ENCODE measurements at regions not wholly inside any gene's neighbourhood (a gene's known extent, or its start where the extent isn't known, plus 50 kb on each side); places are given as distances from the start of the nearest gene placed in this dataset.

GRCh38 chr3:135622656-135623055 is 342.9 kb upstream of the PPP2R3A start:
- peaks cover 0 to 2% (median 0%) of the 10 kb centered on the region in 4 donors for H3K27me3 ChIP-seq (ENCODE audit: control insufficient read depth in 4 of 4, insufficient read depth in 4 of 4, low read length in 3 of 4)
- H3K9ac ChIP-seq (ENCODE audit: low read depth in 1 of 2, low read length in 2 of 2) = no peak overlapping the region
- no peak for DNase-seq (ENCODE audit: low spot score)
- no peaks in the 10 kb centered on the region for H3K4me1 ChIP-seq (ENCODE audit: control insufficient read depth in 4 of 4, insufficient read depth in 4 of 4, low read length in 3 of 4)
- no peaks in the 10 kb centered on the region for H3K36me3 ChIP-seq (ENCODE audit: control insufficient read depth in 4 of 4, insufficient read depth in 3 of 4, low read depth in 1 of 4, low read length in 3 of 4)
- no peaks in the 10 kb centered on the region for H3K9me3 ChIP-seq (ENCODE audit: control insufficient read depth in 4 of 4, low read length in 3 of 4)
- TF ChIP-seq CTCF (IDR thresholded peaks at IDR 0.05; ENCODE audit: low read depth, low read length, missing input control) = no peak
- no peak for TF ChIP-seq ZBTB33 (IDR thresholded peaks at IDR 0.05)
- TF ChIP-seq ATF3 (IDR thresholded peaks at IDR 0.05) = no peak
- TF ChIP-seq YY1 (IDR thresholded peaks at IDR 0.05) = no peak
- no peak for TF ChIP-seq SP1 (IDR thresholded peaks at IDR 0.05)
- TF ChIP-seq, protein P1, sequence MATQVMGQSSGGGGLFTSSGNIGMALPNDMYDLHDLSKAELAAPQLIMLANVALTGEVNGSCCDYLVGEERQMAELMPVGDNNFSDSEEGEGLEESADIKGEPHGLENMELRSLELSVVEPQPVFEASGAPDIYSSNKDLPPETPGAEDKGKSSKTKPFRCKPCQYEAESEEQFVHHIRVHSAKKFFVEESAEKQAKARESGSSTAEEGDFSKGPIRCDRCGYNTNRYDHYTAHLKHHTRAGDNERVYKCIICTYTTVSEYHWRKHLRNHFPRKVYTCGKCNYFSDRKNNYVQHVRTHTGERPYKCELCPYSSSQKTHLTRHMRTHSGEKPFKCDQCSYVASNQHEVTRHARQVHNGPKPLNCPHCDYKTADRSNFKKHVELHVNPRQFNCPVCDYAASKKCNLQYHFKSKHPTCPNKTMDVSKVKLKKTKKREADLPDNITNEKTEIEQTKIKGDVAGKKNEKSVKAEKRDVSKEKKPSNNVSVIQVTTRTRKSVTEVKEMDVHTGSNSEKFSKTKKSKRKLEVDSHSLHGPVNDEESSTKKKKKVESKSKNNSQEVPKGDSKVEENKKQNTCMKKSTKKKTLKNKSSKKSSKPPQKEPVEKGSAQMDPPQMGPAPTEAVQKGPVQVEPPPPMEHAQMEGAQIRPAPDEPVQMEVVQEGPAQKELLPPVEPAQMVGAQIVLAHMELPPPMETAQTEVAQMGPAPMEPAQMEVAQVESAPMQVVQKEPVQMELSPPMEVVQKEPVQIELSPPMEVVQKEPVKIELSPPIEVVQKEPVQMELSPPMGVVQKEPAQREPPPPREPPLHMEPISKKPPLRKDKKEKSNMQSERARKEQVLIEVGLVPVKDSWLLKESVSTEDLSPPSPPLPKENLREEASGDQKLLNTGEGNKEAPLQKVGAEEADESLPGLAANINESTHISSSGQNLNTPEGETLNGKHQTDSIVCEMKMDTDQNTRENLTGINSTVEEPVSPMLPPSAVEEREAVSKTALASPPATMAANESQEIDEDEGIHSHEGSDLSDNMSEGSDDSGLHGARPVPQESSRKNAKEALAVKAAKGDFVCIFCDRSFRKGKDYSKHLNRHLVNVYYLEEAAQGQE (IDR thresholded peaks at IDR 0.05) = no peak
- no peak for TF ChIP-seq EGR1 (IDR thresholded peaks at IDR 0.05; ENCODE audit: low read depth in 2 of 2)
- H3K4me3 ChIP-seq (ENCODE audit: low read depth in 1 of 3, low read length in 3 of 3) = no peak overlapping the region
- H3K27ac ChIP-seq (ENCODE audit: low read depth in 1 of 2, low read length in 2 of 2) = no peak overlapping the region

- no peak overlapping the region for H3K27ac ChIP-seq (ENCODE audit: low read depth in 1 of 2, low read length in 2 of 2)
- no peaks in the 10 kb centered on the region for H3K36me3 ChIP-seq (ENCODE audit: control insufficient read depth in 4 of 4, insufficient read depth in 3 of 4, low read depth in 1 of 4, low read length in 3 of 4)
- H3K9me3 ChIP-seq (ENCODE audit: control insufficient read depth in 4 of 4, low read length in 3 of 4) = no peaks in the 10 kb centered on the region
- H3K27me3 ChIP-seq (ENCODE audit: control insufficient read depth in 4 of 4, insufficient read depth in 4 of 4, low read length in 3 of 4) = peaks cover 0 to 2% (median 0%) of the 10 kb centered on the region in 4 donors
- no peak overlapping the region for H3K4me3 ChIP-seq (ENCODE audit: low read depth in 1 of 3, low read length in 3 of 3)
- no peaks in the 10 kb centered on the region for H3K4me1 ChIP-seq (ENCODE audit: control insufficient read depth in 4 of 4, insufficient read depth in 4 of 4, low read length in 3 of 4)
- DNase-seq (ENCODE audit: low spot score) = no peak
- no peak overlapping the region for H3K9ac ChIP-seq (ENCODE audit: low read depth in 1 of 2, low read length in 2 of 2)
- TF ChIP-seq ZBTB33 (IDR thresholded peaks at IDR 0.05) = no peak
- no peak for TF ChIP-seq RAD21 (IDR thresholded peaks at IDR 0.05)
- TF ChIP-seq HNF4G (IDR thresholded peaks at IDR 0.05) = no peak
- 35% methylated on average over 2 of the region's 2 CpGs for WGBS
Measured at GRCh38 chr3:135623558-135623957, 342.0 kb upstream of the PPP2R3A start.

Data from liver (tissue), 8 donors.